ENCODE measurements at regions not wholly inside any gene's neighbourhood (a gene's known extent, or its start where the extent isn't known, plus 50 kb on each side); places are given as distances from the start of the nearest gene placed in this dataset.

DNA sequence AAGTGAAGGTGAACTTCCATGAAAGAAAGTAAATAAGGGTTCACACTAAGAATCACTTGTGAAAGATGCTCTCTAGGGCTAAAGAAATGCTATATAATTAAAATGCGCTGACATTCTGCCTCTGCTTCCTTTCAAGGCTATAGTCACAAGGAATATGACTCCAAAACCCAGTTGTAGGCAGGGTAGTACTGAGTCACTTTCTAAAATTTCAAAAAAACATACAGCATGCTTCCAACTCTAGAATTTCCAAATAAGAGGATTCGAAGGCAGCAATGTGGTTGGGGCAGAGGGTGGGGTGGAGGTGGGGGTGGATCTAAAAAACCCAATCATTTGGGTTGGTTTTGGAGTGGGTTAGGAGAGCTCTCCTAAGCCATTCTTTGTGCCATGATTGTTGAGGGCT is 84.6 kb downstream of the HMHB1 start:
- Mint-ChIP-seq H3K9me3 (no peaks in the 10 kb centered on the region), H3K27ac (no peak overlapping the region), H3K4me3 (no peak overlapping the region), H3K4me1 (peaks cover 5 to 6% of the 10 kb centered on the region in 2 experiments; a peak in 2 of 4 replicates), H3K36me3 (ENCODE audit: insufficient read depth in 1 of 3, low read depth in 3 of 3) (no peaks in the 10 kb centered on the region; a peak in 1 of 7 replicates), H3K27me3 (ENCODE audit: low read depth) (no peaks in the 10 kb centered on the region)
- Histone ChIP-seq H3K9me3 (ENCODE audit: control insufficient read depth, low read depth, low read length) (no peaks in the 10 kb centered on the region), H2BK120ac (ENCODE audit: low read depth, low read length, poor library complexity, severe bottlenecking) (no peak overlapping the region), H3K27ac (ENCODE audit: insufficient read length, low read depth, low read length) (no peak overlapping the region), H2AFZ (ENCODE audit: low read length) (no peak overlapping the region), H3K9ac (ENCODE audit: extremely low read depth, insufficient read length, low read length) (no peak overlapping the region), H4K5ac (ENCODE audit: insufficient read length, low read depth, low read length) (no peak overlapping the region), H4K8ac (replicated peaks; ENCODE audit: insufficient read length, low read depth, low read length) (no peak overlapping the region), H3K14ac (ENCODE audit: insufficient read depth, low read length) (no peak overlapping the region), H3K56ac (ENCODE audit: insufficient read length, low read depth, low read length) (no peak overlapping the region), H3K4me2 (ENCODE audit: insufficient read depth, insufficient read length, low read length) (no peak overlapping the region), H2BK12ac (ENCODE audit: insufficient read length, low read depth, low read length) (no peak overlapping the region), H3K27me3 (ENCODE audit: insufficient read depth, low read length) (no peaks in the 10 kb centered on the region), H2BK5ac (ENCODE audit: insufficient read length, low read length) (no peak overlapping the region), H2AK5ac (ENCODE audit: insufficient read length, low read length) (no peak overlapping the region), H3T11ph (ENCODE audit: low read length) (no peak overlapping the region), H3K79me1 (ENCODE audit: insufficient read depth, low read depth, low read length, poor library complexity, severe bottlenecking) (no peaks in the 10 kb centered on the region), H3K4me1 (ENCODE audit: insufficient read depth, low read length) (no peaks in the 10 kb centered on the region), H3K79me2 (ENCODE audit: insufficient read depth, low read length) (no peaks in the 10 kb centered on the region), H3K23me2 (ENCODE audit: insufficient read length, low read depth, low read length, poor library complexity, severe bottlenecking) (no peaks in the 10 kb centered on the region), H3K23ac (ENCODE audit: insufficient read length, low read depth, low read length) (no peak overlapping the region), H3K18ac (ENCODE audit: insufficient read length, low read depth, low read length) (no peak overlapping the region), H3K4ac (ENCODE audit: low read depth, low read length) (no peak overlapping the region), H2BK15ac (ENCODE audit: low read depth, low read length) (no peak overlapping the region), H4K20me1 (ENCODE audit: control insufficient read depth, insufficient read depth, insufficient read length) (no peaks in the 10 kb centered on the region), H4K91ac (ENCODE audit: insufficient read length, low read depth, low read length) (no peak overlapping the region), H2BK20ac (ENCODE audit: low read depth, low read length, poor library complexity, severe bottlenecking) (no peak overlapping the region)
- TF ChIP-seq, protein P1, sequence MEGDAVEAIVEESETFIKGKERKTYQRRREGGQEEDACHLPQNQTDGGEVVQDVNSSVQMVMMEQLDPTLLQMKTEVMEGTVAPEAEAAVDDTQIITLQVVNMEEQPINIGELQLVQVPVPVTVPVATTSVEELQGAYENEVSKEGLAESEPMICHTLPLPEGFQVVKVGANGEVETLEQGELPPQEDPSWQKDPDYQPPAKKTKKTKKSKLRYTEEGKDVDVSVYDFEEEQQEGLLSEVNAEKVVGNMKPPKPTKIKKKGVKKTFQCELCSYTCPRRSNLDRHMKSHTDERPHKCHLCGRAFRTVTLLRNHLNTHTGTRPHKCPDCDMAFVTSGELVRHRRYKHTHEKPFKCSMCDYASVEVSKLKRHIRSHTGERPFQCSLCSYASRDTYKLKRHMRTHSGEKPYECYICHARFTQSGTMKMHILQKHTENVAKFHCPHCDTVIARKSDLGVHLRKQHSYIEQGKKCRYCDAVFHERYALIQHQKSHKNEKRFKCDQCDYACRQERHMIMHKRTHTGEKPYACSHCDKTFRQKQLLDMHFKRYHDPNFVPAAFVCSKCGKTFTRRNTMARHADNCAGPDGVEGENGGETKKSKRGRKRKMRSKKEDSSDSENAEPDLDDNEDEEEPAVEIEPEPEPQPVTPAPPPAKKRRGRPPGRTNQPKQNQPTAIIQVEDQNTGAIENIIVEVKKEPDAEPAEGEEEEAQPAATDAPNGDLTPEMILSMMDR (conservative IDR thresholded peaks at IDR 0.05) = no peak
- WGBS (ENCODE audit: extremely low coverage, insufficient read length, low lambda C conversion rate) = no CpG with 5 or more reads among the region's 2 CpGs
- no peak for DNase-seq
